GM12878 (cell line): ENCODE measurements at regions not wholly inside any gene's neighbourhood (a gene's known extent, or its start where the extent isn't known, plus 50 kb on each side); places are given as distances from the start of the nearest gene placed in this dataset.

Source experiments
- BMI1 ChIP-seq: fragments of 450-650 bp; IDR thresholded peaks from 2 replicates; pipeline ENCODE4 v1.6.1; 2016; ENCODE audit warnings: mild to moderate bottlenecking, moderate library complexity, borderline replicate concordance
- NFYB ChIP-seq: IDR thresholded peaks from 2 replicates; pipeline ENCODE4 v1.6.1; 2011; ENCODE audit warnings: low read depth, mild to moderate bottlenecking, low read length, improper control_type of control experiment, moderate library complexity; ENCODE audit not compliant: insufficient read depth
- RAD21 ChIP-seq: IDR thresholded peaks from 2 replicates; pipeline ENCODE4 v1.6.1; 2011; ENCODE audit warnings: mild to moderate bottlenecking, low read depth, low read length, moderate library complexity; ENCODE audit not compliant: insufficient read depth
- SIN3A ChIP-seq: IDR thresholded peaks from 2 replicates; pipeline ENCODE4 v1.6.1; 2012; ENCODE audit warnings: low read depth, low read length, improper control_type of control experiment
- TCF3 ChIP-seq: IDR thresholded peaks from 2 replicates; pipeline ENCODE4 v1.6.1; 2012; ENCODE audit warnings: low read depth, mild to moderate bottlenecking, low read length, borderline replicate concordance; ENCODE audit not compliant: insufficient read depth
- TF ChIP-seq, protein P1 (sequence below): IDR thresholded peaks from 2 replicates; pipeline ENCODE4 v1.6.1; 2012; ENCODE audit warnings: low read depth, low read length, improper control_type of control experiment
- TF ChIP-seq, protein P2 (sequence below): fragments of 450-650 bp; conservative IDR thresholded peaks from 2 replicates; pipeline ENCODE4 v1.6.1; 2017; ENCODE audit warnings: mild to moderate bottlenecking, moderate library complexity
- TF ChIP-seq, protein P3 (sequence below): fragments of 450-650 bp; formaldehyde crosslinking; IDR thresholded peaks from 2 replicates; pipeline ENCODE4 v1.4.0; 2020; ENCODE audit warnings: mild to moderate bottlenecking, moderate library complexity
- TF ChIP-seq, protein P4 (sequence below): fragments of 450-650 bp; IDR thresholded peaks from 2 replicates; pipeline ENCODE4 v1.6.1; 2018; ENCODE audit warnings: borderline replicate concordance, mild to moderate bottlenecking; ENCODE audit not compliant: partially characterized antibody
- TF ChIP-seq, protein P5 (sequence below): fragments of 150-350 bp; IDR thresholded peaks from 2 replicates; pipeline ENCODE4 v1.6.1; 2014; ENCODE audit warnings: mild to moderate bottlenecking, low read depth, low read length
- TF ChIP-seq, protein P6 (sequence below): fragments of 150-350 bp; IDR thresholded peaks from 2 replicates; pipeline ENCODE4 v1.6.1; 2016; ENCODE audit warnings: low read depth, low read length

DNA sequence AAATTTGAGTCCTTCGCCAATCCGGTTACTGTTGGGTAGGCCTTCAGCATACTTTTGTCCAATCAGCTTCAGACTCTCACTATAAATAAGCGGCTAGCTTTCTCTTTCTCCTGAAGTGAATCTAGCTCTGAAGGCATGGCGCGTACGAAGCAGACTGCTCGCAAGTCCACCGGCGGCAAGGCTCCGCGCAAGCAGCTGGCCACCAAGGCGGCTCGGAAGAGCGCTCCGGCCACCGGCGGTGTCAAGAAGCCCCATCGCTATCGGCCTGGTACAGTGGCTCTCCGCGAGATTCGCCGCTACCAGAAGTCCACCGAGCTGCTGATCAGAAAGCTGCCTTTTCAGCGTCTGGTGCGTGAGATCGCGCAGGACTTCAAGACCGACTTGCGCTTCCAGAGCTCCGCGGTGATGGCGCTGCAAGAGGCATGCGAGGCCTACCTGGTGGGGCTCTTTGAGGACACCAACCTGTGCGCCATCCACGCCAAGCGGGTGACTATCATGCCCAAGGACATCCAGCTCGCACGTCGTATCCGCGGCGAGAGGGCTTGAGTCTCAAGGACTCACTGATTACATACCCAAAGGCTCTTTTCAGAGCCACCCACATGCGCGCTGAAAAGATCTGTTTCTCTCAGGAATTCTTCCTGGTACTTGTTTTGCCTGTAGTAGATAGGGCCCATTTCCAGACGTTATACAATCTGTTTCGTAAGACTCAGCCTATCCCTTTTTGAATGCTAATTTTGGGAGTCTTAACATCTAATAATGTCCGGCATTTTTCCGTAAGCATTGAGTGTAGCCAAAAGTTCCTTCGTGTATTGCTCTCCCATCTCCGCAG is 102.0 kb downstream of the OR2B2 start (continued):
- TF ChIP-seq, protein P1, sequence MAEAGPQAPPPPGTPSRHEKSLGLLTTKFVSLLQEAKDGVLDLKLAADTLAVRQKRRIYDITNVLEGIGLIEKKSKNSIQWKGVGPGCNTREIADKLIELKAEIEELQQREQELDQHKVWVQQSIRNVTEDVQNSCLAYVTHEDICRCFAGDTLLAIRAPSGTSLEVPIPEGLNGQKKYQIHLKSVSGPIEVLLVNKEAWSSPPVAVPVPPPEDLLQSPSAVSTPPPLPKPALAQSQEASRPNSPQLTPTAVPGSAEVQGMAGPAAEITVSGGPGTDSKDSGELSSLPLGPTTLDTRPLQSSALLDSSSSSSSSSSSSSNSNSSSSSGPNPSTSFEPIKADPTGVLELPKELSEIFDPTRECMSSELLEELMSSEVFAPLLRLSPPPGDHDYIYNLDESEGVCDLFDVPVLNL: no peak
- TF ChIP-seq TCF3: peak; percentile 98
- TF ChIP-seq SIN3A: no peak
- TF ChIP-seq, protein P2, sequence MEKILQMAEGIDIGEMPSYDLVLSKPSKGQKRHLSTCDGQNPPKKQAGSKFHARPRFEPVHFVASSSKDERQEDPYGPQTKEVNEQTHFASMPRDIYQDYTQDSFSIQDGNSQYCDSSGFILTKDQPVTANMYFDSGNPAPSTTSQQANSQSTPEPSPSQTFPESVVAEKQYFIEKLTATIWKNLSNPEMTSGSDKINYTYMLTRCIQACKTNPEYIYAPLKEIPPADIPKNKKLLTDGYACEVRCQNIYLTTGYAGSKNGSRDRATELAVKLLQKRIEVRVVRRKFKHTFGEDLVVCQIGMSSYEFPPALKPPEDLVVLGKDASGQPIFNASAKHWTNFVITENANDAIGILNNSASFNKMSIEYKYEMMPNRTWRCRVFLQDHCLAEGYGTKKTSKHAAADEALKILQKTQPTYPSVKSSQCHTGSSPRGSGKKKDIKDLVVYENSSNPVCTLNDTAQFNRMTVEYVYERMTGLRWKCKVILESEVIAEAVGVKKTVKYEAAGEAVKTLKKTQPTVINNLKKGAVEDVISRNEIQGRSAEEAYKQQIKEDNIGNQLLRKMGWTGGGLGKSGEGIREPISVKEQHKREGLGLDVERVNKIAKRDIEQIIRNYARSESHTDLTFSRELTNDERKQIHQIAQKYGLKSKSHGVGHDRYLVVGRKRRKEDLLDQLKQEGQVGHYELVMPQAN: peak; percentile 69
- no peak for TF ChIP-seq RAD21
- TF ChIP-seq, protein P3, sequence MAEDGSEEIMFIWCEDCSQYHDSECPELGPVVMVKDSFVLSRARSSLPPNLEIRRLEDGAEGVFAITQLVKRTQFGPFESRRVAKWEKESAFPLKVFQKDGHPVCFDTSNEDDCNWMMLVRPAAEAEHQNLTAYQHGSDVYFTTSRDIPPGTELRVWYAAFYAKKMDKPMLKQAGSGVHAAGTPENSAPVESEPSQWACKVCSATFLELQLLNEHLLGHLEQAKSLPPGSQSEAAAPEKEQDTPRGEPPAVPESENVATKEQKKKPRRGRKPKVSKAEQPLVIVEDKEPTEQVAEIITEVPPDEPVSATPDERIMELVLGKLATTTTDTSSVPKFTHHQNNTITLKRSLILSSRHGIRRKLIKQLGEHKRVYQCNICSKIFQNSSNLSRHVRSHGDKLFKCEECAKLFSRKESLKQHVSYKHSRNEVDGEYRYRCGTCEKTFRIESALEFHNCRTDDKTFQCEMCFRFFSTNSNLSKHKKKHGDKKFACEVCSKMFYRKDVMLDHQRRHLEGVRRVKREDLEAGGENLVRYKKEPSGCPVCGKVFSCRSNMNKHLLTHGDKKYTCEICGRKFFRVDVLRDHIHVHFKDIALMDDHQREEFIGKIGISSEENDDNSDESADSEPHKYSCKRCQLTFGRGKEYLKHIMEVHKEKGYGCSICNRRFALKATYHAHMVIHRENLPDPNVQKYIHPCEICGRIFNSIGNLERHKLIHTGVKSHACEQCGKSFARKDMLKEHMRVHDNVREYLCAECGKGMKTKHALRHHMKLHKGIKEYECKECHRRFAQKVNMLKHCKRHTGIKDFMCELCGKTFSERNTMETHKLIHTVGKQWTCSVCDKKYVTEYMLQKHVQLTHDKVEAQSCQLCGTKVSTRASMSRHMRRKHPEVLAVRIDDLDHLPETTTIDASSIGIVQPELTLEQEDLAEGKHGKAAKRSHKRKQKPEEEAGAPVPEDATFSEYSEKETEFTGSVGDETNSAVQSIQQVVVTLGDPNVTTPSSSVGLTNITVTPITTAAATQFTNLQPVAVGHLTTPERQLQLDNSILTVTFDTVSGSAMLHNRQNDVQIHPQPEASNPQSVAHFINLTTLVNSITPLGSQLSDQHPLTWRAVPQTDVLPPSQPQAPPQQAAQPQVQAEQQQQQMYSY: no peak
- no peak for TF ChIP-seq BMI1
- TF ChIP-seq, protein P4, sequence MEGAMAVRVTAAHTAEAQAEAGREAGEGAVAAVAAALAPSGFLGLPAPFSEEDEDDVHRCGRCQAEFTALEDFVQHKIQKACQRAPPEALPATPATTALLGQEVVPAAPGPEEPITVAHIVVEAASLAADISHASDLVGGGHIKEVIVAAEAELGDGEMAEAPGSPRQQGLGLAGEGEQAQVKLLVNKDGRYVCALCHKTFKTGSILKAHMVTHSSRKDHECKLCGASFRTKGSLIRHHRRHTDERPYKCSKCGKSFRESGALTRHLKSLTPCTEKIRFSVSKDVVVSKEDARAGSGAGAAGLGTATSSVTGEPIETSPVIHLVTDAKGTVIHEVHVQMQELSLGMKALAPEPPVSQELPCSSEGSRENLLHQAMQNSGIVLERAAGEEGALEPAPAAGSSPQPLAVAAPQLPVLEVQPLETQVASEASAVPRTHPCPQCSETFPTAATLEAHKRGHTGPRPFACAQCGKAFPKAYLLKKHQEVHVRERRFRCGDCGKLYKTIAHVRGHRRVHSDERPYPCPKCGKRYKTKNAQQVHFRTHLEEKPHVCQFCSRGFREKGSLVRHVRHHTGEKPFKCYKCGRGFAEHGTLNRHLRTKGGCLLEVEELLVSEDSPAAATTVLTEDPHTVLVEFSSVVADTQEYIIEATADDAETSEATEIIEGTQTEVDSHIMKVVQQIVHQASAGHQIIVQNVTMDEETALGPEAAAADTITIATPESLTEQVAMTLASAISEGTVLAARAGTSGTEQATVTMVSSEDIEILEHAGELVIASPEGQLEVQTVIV: no peak
- TF ChIP-seq, protein P5, sequence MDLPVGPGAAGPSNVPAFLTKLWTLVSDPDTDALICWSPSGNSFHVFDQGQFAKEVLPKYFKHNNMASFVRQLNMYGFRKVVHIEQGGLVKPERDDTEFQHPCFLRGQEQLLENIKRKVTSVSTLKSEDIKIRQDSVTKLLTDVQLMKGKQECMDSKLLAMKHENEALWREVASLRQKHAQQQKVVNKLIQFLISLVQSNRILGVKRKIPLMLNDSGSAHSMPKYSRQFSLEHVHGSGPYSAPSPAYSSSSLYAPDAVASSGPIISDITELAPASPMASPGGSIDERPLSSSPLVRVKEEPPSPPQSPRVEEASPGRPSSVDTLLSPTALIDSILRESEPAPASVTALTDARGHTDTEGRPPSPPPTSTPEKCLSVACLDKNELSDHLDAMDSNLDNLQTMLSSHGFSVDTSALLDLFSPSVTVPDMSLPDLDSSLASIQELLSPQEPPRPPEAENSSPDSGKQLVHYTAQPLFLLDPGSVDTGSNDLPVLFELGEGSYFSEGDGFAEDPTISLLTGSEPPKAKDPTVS: no peak
- TF ChIP-seq NFYB: peak; percentile 86
- TF ChIP-seq, protein P6, sequence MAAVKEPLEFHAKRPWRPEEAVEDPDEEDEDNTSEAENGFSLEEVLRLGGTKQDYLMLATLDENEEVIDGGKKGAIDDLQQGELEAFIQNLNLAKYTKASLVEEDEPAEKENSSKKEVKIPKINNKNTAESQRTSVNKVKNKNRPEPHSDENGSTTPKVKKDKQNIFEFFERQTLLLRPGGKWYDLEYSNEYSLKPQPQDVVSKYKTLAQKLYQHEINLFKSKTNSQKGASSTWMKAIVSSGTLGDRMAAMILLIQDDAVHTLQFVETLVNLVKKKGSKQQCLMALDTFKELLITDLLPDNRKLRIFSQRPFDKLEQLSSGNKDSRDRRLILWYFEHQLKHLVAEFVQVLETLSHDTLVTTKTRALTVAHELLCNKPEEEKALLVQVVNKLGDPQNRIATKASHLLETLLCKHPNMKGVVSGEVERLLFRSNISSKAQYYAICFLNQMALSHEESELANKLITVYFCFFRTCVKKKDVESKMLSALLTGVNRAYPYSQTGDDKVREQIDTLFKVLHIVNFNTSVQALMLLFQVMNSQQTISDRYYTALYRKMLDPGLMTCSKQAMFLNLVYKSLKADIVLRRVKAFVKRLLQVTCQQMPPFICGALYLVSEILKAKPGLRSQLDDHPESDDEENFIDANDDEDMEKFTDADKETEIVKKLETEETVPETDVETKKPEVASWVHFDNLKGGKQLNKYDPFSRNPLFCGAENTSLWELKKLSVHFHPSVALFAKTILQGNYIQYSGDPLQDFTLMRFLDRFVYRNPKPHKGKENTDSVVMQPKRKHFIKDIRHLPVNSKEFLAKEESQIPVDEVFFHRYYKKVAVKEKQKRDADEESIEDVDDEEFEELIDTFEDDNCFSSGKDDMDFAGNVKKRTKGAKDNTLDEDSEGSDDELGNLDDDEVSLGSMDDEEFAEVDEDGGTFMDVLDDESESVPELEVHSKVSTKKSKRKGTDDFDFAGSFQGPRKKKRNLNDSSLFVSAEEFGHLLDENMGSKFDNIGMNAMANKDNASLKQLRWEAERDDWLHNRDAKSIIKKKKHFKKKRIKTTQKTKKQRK: no peak
